ENCODE measurements at regions not wholly inside any gene's neighbourhood (a gene's known extent, or its start where the extent isn't known, plus 50 kb on each side); places are given as distances from the start of the nearest gene placed in this dataset.

- Histone ChIP-seq H3K9me3 (ENCODE audit: severe bottlenecking) (no peaks in the 10 kb centered on the region), H3K36me3 (ENCODE audit: low read depth) (no peaks in the 10 kb centered on the region), H3K27me3 (ENCODE audit: insufficient read depth, poor library complexity, severe bottlenecking) (no peaks in the 10 kb centered on the region), H3K4me1 (ENCODE audit: insufficient read depth, poor library complexity, severe bottlenecking) (no peaks in the 10 kb centered on the region), H3K4me3 (ENCODE audit: severe bottlenecking) (no peak overlapping the region), H3K27ac (ENCODE audit: poor library complexity, severe bottlenecking) (no peak overlapping the region)
- no peak for DNase-seq (ENCODE audit: low spot score)
- no peak for TF ChIP-seq CTCF (IDR thresholded peaks at IDR 0.05; ENCODE audit: poor library complexity, severe bottlenecking)
- ATAC-seq (ENCODE audit: low read depth): no peak
Measured at GRCh38 chr6:8947900-8948299, 512.6 kb upstream of the SLC35B3 start.

DNA sequence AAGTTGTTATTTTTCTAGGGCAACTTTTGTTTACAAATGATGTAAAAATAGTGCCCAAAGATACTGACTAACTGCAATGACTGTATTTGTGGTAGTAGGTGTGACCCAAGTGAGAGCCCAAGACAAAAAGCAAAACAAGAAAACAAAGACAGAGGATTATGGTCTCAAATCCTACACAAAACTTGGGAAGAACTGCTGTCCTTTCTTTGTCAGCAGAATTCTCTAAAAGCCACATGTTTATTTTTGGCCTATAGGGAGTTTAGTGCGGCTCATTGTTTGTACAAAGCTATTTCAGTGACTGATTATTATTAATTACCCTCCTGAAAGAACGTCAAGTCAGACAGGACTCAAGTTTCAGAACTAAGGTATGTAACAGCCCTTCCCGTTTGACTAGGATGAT lies 509.2 kb upstream of the SLC35B3 start:
- no peaks in the 10 kb centered on the region for H3K4me1 ChIP-seq (ENCODE audit: insufficient read depth, poor library complexity, severe bottlenecking)
- H3K9me3 ChIP-seq (ENCODE audit: severe bottlenecking): no peaks in the 10 kb centered on the region
- no peak for TF ChIP-seq CTCF (IDR thresholded peaks at IDR 0.05; ENCODE audit: poor library complexity, severe bottlenecking)
- ATAC-seq (ENCODE audit: low read depth) (no peak), DNase-seq (ENCODE audit: low spot score) (no peak)
- no peak overlapping the region for H3K4me3 ChIP-seq (ENCODE audit: severe bottlenecking)
- no peaks in the 10 kb centered on the region for H3K36me3 ChIP-seq (ENCODE audit: low read depth)
- H3K27me3 ChIP-seq (ENCODE audit: insufficient read depth, poor library complexity, severe bottlenecking): no peaks in the 10 kb centered on the region
- H3K27ac ChIP-seq (ENCODE audit: poor library complexity, severe bottlenecking): no peak overlapping the region

DNA sequence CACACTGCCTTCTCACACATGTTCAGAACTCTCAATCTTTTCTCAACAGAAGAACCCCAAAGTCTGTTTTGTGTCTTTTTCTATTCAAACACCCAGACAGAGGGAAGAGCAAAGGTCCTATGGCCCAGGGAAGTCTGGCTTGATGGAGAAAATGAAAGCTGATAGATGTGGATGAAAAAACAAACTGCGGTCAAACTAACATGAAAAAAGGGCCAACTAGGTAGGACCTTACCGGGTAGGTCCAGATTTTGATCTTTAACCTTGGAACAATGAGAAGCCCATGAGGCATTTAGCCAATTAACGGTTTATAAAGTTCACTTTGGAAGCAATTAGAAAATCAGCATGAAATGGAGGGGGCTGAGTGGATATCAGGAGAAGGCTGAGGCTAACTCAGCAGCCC lies 507.7 kb upstream of the SLC35B3 start:
- no peaks in the 10 kb centered on the region for H3K9me3 ChIP-seq (ENCODE audit: severe bottlenecking)
- no peaks in the 10 kb centered on the region for H3K27me3 ChIP-seq (ENCODE audit: insufficient read depth, poor library complexity, severe bottlenecking)
- no peak overlapping the region for H3K4me3 ChIP-seq (ENCODE audit: severe bottlenecking)
- no peak for DNase-seq (ENCODE audit: low spot score)
- TF ChIP-seq CTCF (IDR thresholded peaks at IDR 0.05; ENCODE audit: poor library complexity, severe bottlenecking): no peak
- no peaks in the 10 kb centered on the region for H3K36me3 ChIP-seq (ENCODE audit: low read depth)
- no peak for ATAC-seq (ENCODE audit: low read depth)
- H3K27ac ChIP-seq (ENCODE audit: poor library complexity, severe bottlenecking): no peak overlapping the region
- H3K4me1 ChIP-seq (ENCODE audit: insufficient read depth, poor library complexity, severe bottlenecking): no peaks in the 10 kb centered on the region

DNA sequence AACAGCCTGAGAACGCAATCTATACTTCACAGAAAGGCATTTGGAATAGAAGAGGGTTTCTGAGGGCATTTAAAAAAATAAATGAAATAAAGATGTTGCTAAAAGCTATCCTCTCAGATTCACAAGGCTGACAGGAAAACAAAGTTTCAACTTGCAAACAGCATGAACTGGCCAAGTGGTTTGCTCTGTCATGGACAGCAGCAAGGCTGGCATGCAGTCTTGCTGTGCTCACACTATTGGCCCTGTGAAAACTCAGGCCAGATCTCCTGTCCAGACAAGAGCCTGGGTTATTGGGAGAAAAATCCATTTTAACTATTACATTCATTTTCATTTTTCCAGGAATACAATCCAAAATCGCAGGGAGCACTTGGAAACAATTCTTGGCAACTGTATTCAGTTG lies 506.2 kb upstream of the SLC35B3 start:
- H3K9me3 ChIP-seq (ENCODE audit: severe bottlenecking): no peaks in the 10 kb centered on the region
- no peak for ATAC-seq (ENCODE audit: low read depth)
- no peak overlapping the region for H3K4me3 ChIP-seq (ENCODE audit: severe bottlenecking)
- no peak overlapping the region for H3K27ac ChIP-seq (ENCODE audit: poor library complexity, severe bottlenecking)
- DNase-seq (ENCODE audit: low spot score): no peak
- no peaks in the 10 kb centered on the region for H3K27me3 ChIP-seq (ENCODE audit: insufficient read depth, poor library complexity, severe bottlenecking)
- no peaks in the 10 kb centered on the region for H3K36me3 ChIP-seq (ENCODE audit: low read depth)
- TF ChIP-seq CTCF (IDR thresholded peaks at IDR 0.05; ENCODE audit: poor library complexity, severe bottlenecking): no peak
- H3K4me1 ChIP-seq (ENCODE audit: insufficient read depth, poor library complexity, severe bottlenecking): no peaks in the 10 kb centered on the region

GRCh38 chr6:8940356-8940755 lies 505.0 kb upstream of the SLC35B3 start:
- H3K27ac ChIP-seq (ENCODE audit: poor library complexity, severe bottlenecking): no peak overlapping the region
- no peak for TF ChIP-seq CTCF (IDR thresholded peaks at IDR 0.05; ENCODE audit: poor library complexity, severe bottlenecking)
- no peak for ATAC-seq (ENCODE audit: low read depth)
- no peaks in the 10 kb centered on the region for H3K4me1 ChIP-seq (ENCODE audit: insufficient read depth, poor library complexity, severe bottlenecking)
- no peaks in the 10 kb centered on the region for H3K27me3 ChIP-seq (ENCODE audit: insufficient read depth, poor library complexity, severe bottlenecking)
- H3K4me3 ChIP-seq (ENCODE audit: severe bottlenecking): no peak overlapping the region
- DNase-seq (ENCODE audit: low spot score): no peak
- H3K9me3 ChIP-seq (ENCODE audit: severe bottlenecking): no peaks in the 10 kb centered on the region
- no peaks in the 10 kb centered on the region for H3K36me3 ChIP-seq (ENCODE audit: low read depth)
